SU-DHL-6 (cell line): ENCODE measurements at regions not wholly inside any gene's neighbourhood (a gene's known extent, or its start where the extent isn't known, plus 50 kb on each side); places are given as distances from the start of the nearest gene placed in this dataset.

Experiments used
- EZH2phosphoT487 ChIP-seq: fragments of 200-600 bp; sonication (generic), shearing (Covaris generic); conservative IDR thresholded peaks from 2 replicates; pipeline ENCODE4 v1.6.1; 2018; ENCODE audit warnings: mild to moderate bottlenecking, antibody characterized with exemption, low read length, moderate library complexity, mixed read lengths
- TF ChIP-seq, protein P1 (sequence below): fragments of 200-600 bp; sonication (generic); IDR thresholded peaks from one replicate; pipeline ENCODE4 v1.5.1; 2017; ENCODE audit warnings: antibody characterized with exemption, mild to moderate bottlenecking, low read length, moderate library complexity; ENCODE audit not compliant: insufficient read depth, poor library complexity, severe bottlenecking

- TF ChIP-seq, protein P1, sequence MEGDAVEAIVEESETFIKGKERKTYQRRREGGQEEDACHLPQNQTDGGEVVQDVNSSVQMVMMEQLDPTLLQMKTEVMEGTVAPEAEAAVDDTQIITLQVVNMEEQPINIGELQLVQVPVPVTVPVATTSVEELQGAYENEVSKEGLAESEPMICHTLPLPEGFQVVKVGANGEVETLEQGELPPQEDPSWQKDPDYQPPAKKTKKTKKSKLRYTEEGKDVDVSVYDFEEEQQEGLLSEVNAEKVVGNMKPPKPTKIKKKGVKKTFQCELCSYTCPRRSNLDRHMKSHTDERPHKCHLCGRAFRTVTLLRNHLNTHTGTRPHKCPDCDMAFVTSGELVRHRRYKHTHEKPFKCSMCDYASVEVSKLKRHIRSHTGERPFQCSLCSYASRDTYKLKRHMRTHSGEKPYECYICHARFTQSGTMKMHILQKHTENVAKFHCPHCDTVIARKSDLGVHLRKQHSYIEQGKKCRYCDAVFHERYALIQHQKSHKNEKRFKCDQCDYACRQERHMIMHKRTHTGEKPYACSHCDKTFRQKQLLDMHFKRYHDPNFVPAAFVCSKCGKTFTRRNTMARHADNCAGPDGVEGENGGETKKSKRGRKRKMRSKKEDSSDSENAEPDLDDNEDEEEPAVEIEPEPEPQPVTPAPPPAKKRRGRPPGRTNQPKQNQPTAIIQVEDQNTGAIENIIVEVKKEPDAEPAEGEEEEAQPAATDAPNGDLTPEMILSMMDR = no peak
- TF ChIP-seq EZH2phosphoT487 = no peak
These were observed 115.5 kb upstream of the ACSL4 start for GRCh38 chrX:109848461-109849050.
